Heart left ventricle (tissue), 16 donors: ENCODE measurements at regions not wholly inside any gene's neighbourhood (a gene's known extent, or its start where the extent isn't known, plus 50 kb on each side); places are given as distances from the start of the nearest gene placed in this dataset.

Experiments
- ATAC-seq, 4 donors: fragments of 200-7000 bp; cut with Tn5 transposase; one replicate each; pipeline ENCODE4 v1.9.1; 2020 to 2022; ENCODE audit warnings: moderate library complexity in 4 of 4, mild to moderate bottlenecking in 3 of 4, moderate number of reproducible peaks in 1 of 4
- DNase-seq, 5 donors: peaks; one replicate each; pipeline ENCODE4 v3.0.0-alpha.2; 2020
- H3K27ac ChIP-seq, 12 donors: fragments of 200-600 bp; sonication (generic) in 4 of 12; one replicate each; pipeline versions ENCODE4 v1.5.0 to v1.8.0; 2016 to 2022; ENCODE audit warnings: mild to moderate bottlenecking in 2 of 12
- H3K27me3 ChIP-seq, 9 donors: fragments of 200-600 bp; sonication (generic) in 2 of 9; one replicate each; pipeline versions ENCODE4 v1.5.1 to v1.8.0; 2016 to 2022; ENCODE audit warnings: mild to moderate bottlenecking in 3 of 9
- H3K36me3 ChIP-seq, 9 donors: fragments of 200-600 bp; sonication (generic) in 2 of 9; one replicate each; pipeline versions ENCODE4 v1.5.0 to v1.8.0; 2018 to 2022; ENCODE audit warnings: mild to moderate bottlenecking in 2 of 9
- H3K4me1 ChIP-seq, 12 donors: fragments of 200-600 bp; sonication (generic) in 4 of 12; one replicate each; pipeline versions ENCODE4 v1.5.0 to v1.8.0; 2016 to 2022; ENCODE audit warnings: mild to moderate bottlenecking in 3 of 12
- H3K4me3 ChIP-seq, 12 donors: fragments of 200-600 bp; sonication (generic) in 4 of 12; one replicate each; pipeline versions ENCODE4 v1.5.0 to v1.8.0; 2017 to 2022; ENCODE audit warnings: mild to moderate bottlenecking in 9 of 12, moderate library complexity in 4 of 12
- H3K9me3 ChIP-seq, 12 donors: fragments of 200-600 bp; sonication (generic) in 4 of 12; one replicate each; pipeline versions ENCODE4 v1.5.0 to v1.8.0; 2016 to 2022; ENCODE audit warnings: mild to moderate bottlenecking in 1 of 12
- POLR2A ChIP-seq, 2 donors: fragments of 450-650 bp; IDR thresholded peaks; one replicate each; pipeline ENCODE4 v1.6.1; 2017; ENCODE audit warnings: antibody characterized with exemption in 2 of 2, mild to moderate bottlenecking in 2 of 2, moderate library complexity in 2 of 2
- WGBS, 4 donors: extraction: QIAGEN DNeasy Blood & Tissue Kit in 2 of 4; methylation state at CpG; one replicate each; pipeline versions ENCODE4 v1.1.5 to v1.1.7; 2013 to 2018; 5-methylcytosine and 5-hydroxymethylcytosine counted together
- intact Hi-C, 10 donors: fragments of 100-400 bp; cut with DNase I; formaldehyde crosslinking; loops; one replicate each; pipeline versions ENCODE4 v1.11.1 to v1.14.2; 2022
- TF ChIP-seq, protein P1 (sequence below), 12 donors: fragments of 200-600 bp; sonication (generic) in 4 of 12; IDR thresholded peaks; one replicate each; pipeline versions ENCODE4 v1.5.0 to v1.8.0; 2018 to 2022; ENCODE audit warnings: antibody characterized with exemption in 12 of 12, mild to moderate bottlenecking in 5 of 12
- donor health status: ischemic (EF 13 %, LVEDD 7.1; RV severe dilation, severe dysfunction).
- donor health status: healthy with polysubstance abuse.
- donor health status: DM: no; HTN: yes; CAD: no.
- donor health status: DM: no; HTN: no; CAD: no.
- donor health status: ischemic (EF 25% LVEDD 6.9; RV normal size, moderate dysfunction).
- donor health status: ischemic (EF 25% LVEDD 5.7; RV mildly dilated, moderate dysfunction).
- donor health status: healthy.
- donor health status: DM: yes; HTN: yes; CAD: no.
- donor health status: ischemic (EF 35%, LVEDD 5.7; RV mildly dilated, moderate dysfunction).
- donor health status: nonischemic (EF 11% LVEDD 7.7; RV severe dilation, severe dysfunction).
- donor health status: DM: yes; HTN: yes; CAD: no.
- donor health status: PGD.
- donor health status: ischemic (EF 29% LVEDD 5.4; RV normal size, mild dysfunction).
- donor health status: nonischemic (EF 23%, LVEDD 6.1; RV moderate dilation, normal function).

DNA sequence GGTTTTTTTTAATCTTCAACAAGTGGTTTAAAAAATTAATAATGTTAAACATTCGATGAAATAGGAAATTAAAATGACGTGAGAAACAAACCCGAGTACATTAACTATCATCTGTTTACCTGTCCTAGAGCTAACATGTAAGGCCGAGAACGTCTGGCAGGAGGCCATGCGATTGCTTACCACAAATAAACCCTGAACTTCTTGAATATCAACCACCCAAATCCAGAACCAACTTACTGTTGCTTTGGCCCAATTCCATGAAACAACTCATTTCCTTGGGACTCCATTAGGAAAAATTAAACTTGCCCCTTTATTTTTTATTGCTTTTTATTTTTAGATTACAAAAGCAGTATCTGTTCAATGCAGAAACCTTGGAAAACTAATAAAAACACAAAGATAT is 228.9 kb upstream of the IRS2 start:
- H3K4me3 ChIP-seq = no peak overlapping the region
- ATAC-seq (no peak), DNase-seq (no peak)
- intact Hi-C loops = no loop called here
- H3K27me3 ChIP-seq = no peaks in the 10 kb centered on the region
- TF ChIP-seq, protein P1, sequence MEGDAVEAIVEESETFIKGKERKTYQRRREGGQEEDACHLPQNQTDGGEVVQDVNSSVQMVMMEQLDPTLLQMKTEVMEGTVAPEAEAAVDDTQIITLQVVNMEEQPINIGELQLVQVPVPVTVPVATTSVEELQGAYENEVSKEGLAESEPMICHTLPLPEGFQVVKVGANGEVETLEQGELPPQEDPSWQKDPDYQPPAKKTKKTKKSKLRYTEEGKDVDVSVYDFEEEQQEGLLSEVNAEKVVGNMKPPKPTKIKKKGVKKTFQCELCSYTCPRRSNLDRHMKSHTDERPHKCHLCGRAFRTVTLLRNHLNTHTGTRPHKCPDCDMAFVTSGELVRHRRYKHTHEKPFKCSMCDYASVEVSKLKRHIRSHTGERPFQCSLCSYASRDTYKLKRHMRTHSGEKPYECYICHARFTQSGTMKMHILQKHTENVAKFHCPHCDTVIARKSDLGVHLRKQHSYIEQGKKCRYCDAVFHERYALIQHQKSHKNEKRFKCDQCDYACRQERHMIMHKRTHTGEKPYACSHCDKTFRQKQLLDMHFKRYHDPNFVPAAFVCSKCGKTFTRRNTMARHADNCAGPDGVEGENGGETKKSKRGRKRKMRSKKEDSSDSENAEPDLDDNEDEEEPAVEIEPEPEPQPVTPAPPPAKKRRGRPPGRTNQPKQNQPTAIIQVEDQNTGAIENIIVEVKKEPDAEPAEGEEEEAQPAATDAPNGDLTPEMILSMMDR (IDR thresholded peaks at IDR 0.05) = no peak
- no peak for TF ChIP-seq POLR2A (IDR thresholded peaks at IDR 0.05)
- peaks cover 0 to 7% (median 0%) of the 10 kb centered on the region in 12 donors for H3K4me1 ChIP-seq
- 56 to 67% (median 64%) methylated on average over 6 of the region's 6 CpGs for WGBS, 4 donors
- H3K9me3 ChIP-seq = no peaks in the 10 kb centered on the region
- no peak overlapping the region for H3K27ac ChIP-seq
- no peaks in the 10 kb centered on the region for H3K36me3 ChIP-seq

DNA sequence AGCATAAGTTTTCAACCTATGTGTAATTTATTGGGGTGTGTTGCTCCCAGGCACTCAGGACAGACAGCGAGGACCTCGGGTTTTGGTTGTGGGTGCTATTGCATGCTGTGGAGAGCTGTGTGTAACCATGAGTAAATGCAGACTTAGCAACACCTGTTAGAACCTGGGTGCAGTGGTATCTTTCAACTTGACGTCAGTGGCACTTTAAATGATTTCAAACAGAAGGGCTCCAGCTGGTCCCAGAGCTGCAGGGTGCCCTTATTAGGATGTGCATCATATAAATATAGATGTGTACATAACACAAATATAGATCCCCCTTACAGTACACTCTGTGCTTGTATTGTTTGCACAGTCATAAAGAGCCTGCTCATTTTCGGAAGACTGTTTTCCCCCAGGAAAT is 228.3 kb upstream of the IRS2 start:
- ATAC-seq (peak; percentile 46 to 81 (median 62)), DNase-seq (no peak)
- Histone ChIP-seq H3K27me3 (no peaks in the 10 kb centered on the region), H3K27ac (no peak overlapping the region), H3K4me1 (peaks cover 0 to 7% (median 0%) of the 10 kb centered on the region in 12 donors), H3K36me3 (no peaks in the 10 kb centered on the region), H3K4me3 (no peak overlapping the region), H3K9me3 (no peaks in the 10 kb centered on the region)
- 56 to 67% (median 63%) methylated on average over 4 of the region's 4 CpGs for WGBS, 4 donors
- intact Hi-C loops = no loop called here
- TF ChIP-seq, protein P1 (IDR thresholded peaks at IDR 0.05) = no peak
- TF ChIP-seq POLR2A (IDR thresholded peaks at IDR 0.05) = no peak

DNA sequence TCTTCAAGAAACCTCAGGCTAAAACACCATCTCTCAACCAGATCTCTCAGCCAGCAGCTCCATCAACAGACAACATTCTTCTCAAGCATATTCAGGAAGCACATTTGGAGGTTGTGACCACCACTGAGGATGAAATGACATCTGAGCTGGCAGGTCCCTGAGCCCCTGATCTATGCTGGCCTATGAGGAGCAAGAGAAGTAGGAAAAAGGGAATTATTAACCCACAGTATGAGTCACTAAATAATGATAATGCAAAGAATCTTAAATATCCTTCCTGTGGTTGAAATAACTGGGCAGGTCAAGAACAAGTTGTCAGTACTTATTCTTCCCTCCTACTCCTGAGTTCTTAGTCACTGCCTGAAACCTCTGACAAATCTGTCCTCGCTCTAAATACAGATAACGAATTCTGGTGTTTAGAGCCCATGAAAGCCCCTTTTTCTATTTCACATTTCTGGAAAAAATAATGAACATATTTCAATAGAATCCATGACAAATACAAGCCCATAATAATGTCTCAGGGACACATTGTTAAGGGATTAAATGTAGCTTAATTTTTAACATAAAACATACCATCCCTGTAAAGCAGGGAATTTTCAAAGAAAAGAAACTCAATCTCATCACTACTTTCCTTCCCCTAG is 225.8 kb upstream of the IRS2 start:
- H3K4me3 ChIP-seq = no peak overlapping the region
- ATAC-seq (no peak), DNase-seq (no peak)
- H3K9me3 ChIP-seq = no peaks in the 10 kb centered on the region
- no peak overlapping the region for H3K27ac ChIP-seq
- no peaks in the 10 kb centered on the region for H3K36me3 ChIP-seq
- no peaks in the 10 kb centered on the region for H3K27me3 ChIP-seq
- no peak for TF ChIP-seq POLR2A (IDR thresholded peaks at IDR 0.05)
- TF ChIP-seq, protein P1 (IDR thresholded peaks at IDR 0.05) = no peak
- WGBS, 4 donors = 72 to 82% (median 80%) methylated on average over 2 of the region's 2 CpGs
- peaks cover 0 to 7% (median 0%) of the 10 kb centered on the region in 12 donors for H3K4me1 ChIP-seq
- intact Hi-C loops = no loop called here

DNA sequence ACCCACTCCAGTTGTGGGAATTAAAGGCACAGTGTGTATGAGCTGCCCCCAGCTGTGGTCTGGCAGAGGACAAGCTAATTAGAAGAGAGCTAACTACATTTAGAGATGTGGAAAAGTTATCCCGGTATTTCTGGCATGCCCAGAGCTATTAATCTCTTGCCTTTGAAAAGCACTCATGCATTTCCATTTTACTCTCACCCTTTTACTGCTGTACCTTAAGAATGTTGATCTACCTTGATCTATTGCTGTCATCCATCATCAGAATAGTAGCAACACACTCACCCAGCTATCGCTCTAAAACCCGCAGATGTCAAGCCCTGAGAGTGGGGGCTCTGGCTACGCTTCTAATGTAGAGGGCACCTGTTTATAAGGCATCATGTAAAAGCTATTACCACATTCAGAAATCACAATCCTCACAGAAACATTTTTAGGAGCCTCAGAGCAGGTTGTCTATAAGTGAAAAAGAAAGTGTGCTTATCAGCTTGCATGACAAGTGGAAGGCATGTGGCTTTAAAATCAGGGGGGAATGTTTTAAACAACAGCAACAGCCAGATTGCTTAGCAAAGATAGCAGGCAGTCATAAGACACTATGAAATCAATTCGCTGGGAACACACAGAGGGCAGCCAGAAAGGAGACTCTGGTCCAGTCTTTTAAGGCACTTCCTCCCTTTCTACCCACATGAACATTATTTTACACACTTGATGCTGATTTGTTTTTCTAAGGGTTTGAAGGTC is 224.2 kb upstream of the IRS2 start:
- Histone ChIP-seq H3K4me3 (no peak overlapping the region), H3K27me3 (no peaks in the 10 kb centered on the region), H3K9me3 (no peaks in the 10 kb centered on the region), H3K4me1 (peaks cover 0 to 7% (median 0%) of the 10 kb centered on the region in 12 donors), H3K36me3 (no peaks in the 10 kb centered on the region), H3K27ac (no peak overlapping the region)
- intact Hi-C loops = no loop called here
- WGBS, 4 donors = 44 to 53% (median 51%) methylated on average over 5 of the region's 5 CpGs
- TF ChIP-seq, protein P1 (IDR thresholded peaks at IDR 0.05) = no peak
- no peak for TF ChIP-seq POLR2A (IDR thresholded peaks at IDR 0.05)
- ATAC-seq (no peak), DNase-seq (no peak)
